GM19463 (cell line): ENCODE measurements at regions not wholly inside any gene's neighbourhood (a gene's known extent, or its start where the extent isn't known, plus 50 kb on each side); places are given as distances from the start of the nearest gene placed in this dataset.
"Not testable (repeated sequence)": the region's sequence is repeated elsewhere in the genome, so short reads cannot be mapped to it uniquely, and the experiment has no call there.

Source experiments
- ATAC-seq: cut with Tn5 transposase; IDR thresholded peaks from one replicate; pipeline ENCODE4 v1.9.1; 2021; ENCODE audit warnings: mild to moderate bottlenecking, moderate library complexity; ENCODE audit not compliant: unreplicated experiment

GRCh38 chr5:174610968-174611367 lies 113.4 kb upstream of the MSX2 start:
- no peak for ATAC-seq

GRCh38 chr5:174612686-174613085 lies 111.7 kb upstream of the MSX2 start:
- ATAC-seq: no peak

- no peak for ATAC-seq
These were observed 109.8 kb upstream of the MSX2 start for GRCh38 chr5:174614500-174615135.

GRCh38 chr5:174616036-174616435 lies 108.3 kb upstream of the MSX2 start:
- ATAC-seq: no peak

- no peak for ATAC-seq
These were observed 107.1 kb upstream of the MSX2 start for GRCh38 chr5:174617285-174617684.

DNA sequence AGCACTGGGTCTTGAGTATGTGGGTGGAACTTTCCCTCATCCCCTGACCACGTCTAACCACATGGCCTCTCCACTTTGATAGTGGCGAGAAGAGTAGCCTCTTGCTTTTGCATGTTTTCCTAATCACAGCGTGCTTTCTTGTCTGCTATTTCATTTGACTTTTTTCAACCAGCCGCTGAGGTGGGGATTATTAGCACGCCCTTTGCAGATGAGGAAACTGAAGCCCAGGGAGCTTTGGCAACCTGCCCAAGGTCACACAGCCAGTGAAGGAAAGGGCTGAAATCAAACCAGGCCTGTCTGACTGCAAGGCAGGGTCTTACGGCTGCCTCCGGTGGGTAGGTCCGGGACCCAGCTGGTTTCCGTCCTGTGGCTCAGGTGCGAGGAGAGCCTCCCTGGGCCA lies 106.5 kb upstream of the MSX2 start:
- no peak for ATAC-seq

DNA sequence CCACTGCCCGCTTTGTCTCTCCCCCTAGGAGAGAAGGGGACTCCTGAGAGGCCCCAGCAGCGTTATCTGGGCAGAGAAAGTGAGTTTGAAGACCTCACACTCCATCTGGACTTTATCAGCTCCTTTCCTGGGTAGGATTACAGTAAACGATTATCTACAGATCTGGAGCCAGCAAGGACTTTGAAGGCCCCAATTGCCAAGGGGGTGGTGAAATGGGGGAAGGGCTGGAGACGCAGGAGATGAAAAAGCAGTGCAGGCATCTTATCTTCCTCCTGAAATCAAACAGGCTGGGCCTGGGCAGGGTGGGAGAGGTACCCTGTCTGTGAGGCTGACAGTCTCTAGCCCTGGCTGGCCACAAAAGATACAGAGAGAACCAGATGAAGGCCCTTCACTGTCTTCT lies 105.8 kb upstream of the MSX2 start:
- no peak for ATAC-seq

GRCh38 chr5:174622067-174622466 lies 102.3 kb upstream of the MSX2 start:
- no peak for ATAC-seq

- no peak for ATAC-seq
These were observed 101.4 kb upstream of the MSX2 start for GRCh38 chr5:174623018-174623417.

GRCh38 chr5:174623433-174624019 lies 100.9 kb upstream of the MSX2 start:
- ATAC-seq: no peak

DNA sequence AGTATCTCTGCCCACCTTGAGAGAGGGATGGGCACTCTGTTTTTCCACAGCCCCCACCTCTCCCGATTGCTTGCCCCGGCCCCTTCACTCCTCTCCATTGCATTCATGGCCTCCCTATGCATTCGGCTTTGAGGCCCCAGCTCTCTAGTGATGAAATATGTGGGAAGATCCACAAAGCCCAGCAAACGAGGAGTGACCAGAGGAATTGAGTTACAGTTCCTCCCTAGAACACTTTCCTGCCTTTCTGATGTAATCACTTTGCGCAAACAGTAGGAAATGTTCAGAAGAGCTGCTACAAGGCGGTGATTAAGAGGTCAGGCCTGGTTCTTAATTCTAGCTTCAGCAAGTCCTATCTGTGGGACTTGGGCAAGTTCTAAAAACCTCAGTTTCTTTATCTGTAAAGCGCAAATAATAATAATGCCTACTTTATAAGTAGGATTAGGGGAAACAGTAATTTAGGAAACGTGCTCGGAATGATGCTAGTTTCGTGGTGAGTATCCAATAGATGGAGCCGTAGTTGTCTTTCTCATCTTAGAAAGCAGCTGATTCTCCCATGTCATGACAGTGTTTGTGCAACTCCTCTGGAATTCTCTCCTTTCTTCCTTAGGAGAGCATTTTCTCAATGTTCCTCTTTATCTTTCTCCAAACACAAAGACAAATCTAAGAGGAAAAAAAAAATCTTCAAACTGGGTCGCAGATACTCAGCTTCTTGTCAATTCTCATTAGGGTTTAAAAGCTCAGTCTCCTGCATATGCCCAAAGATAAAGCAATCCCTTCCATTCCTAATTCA lies 99.5 kb upstream of the MSX2 start:
- ATAC-seq: no peak

- ATAC-seq: no peak
These were observed 98.6 kb upstream of the MSX2 start for GRCh38 chr5:174625591-174626350.

DNA sequence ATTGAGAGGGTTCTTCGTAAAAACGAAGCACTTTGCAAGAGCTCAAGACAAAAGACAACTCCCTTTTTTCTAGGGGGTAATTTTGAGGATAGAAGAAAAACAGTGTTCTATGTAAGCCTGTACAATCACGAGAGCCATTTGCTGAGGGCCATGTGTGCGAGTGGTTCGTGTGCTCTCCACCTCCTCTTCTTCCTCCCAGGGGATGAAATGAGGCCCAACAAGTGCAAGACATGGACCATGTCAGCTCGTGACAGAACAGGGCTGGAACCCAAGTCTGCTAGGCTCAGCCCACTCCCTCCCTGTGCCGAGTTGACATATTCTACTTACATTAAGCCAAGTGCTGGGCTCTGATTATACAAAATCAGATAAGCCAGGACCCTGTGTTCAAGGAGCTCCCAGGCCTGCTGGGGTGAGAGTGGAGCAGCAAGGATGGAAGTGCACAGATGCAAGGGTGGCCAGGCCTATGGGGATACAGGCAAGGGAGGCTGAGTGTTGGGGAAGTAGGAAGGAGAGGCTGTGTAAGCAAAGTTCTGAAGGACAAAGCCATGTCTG lies 97.9 kb upstream of the MSX2 start:
- no peak for ATAC-seq

- no peak for ATAC-seq
These were observed 88.3 kb upstream of the MSX2 start for GRCh38 chr5:174636094-174636493.

- no peak for ATAC-seq
These were observed 81.5 kb upstream of the MSX2 start for GRCh38 chr5:174642816-174643405.

- ATAC-seq: no peak
These were observed 79.9 kb upstream of the MSX2 start for GRCh38 chr5:174644436-174644835.

- ATAC-seq: no peak
These were observed 79.5 kb upstream of the MSX2 start for GRCh38 chr5:174644923-174645322.

GRCh38 chr5:174645677-174646076 lies 78.7 kb upstream of the MSX2 start:
- no peak for ATAC-seq

- not testable (repeated sequence) for ATAC-seq
These were observed 75.8 kb upstream of the MSX2 start for GRCh38 chr5:174648618-174649017.

DNA sequence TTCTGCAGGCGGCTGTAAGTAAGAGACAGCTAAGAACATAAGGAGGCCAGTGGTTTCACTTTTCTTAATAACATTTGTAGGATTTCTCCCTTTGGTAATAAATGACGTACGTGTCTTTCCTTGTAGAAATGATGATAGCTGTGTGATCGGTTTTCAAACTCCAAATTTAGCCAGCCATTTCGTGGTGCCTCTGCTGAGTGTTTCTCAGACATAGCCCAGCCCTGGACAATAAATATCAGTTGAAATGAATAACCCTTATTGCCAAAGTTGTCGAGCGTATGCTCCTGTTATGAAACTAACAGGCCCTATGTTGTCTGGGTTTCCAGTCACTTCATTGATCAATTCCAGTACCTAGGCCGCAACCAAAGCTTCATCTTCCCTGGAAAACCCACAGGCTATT lies 75.0 kb upstream of the MSX2 start:
- ATAC-seq: no peak

GRCh38 chr5:174654442-174654841 lies 69.9 kb upstream of the MSX2 start:
- ATAC-seq: no peak
